Stimulated activated CD4-positive, alpha-beta T cell treated with anti-CD3 and anti-CD28 coated beads, Interleukin-12 subunit alpha, Interleukin-12 subunit beta, amount 100 ng/mL, for 48 hours (primary cell): ENCODE measurements at regions not wholly inside any gene's neighbourhood (a gene's known extent, or its start where the extent isn't known, plus 50 kb on each side); places are given as distances from the start of the nearest gene placed in this dataset.
"Not testable (repeated sequence)": the region's sequence is repeated elsewhere in the genome, so short reads cannot be mapped to it uniquely, and the experiment has no call there.

Source experiments
- DNase-seq, 3 donors: peaks; one replicate each; pipeline ENCODE4 v3.0.0-alpha.2; 2020; ENCODE audit warnings: low read depth in 2 of 3, low spot score in 1 of 3

DNA sequence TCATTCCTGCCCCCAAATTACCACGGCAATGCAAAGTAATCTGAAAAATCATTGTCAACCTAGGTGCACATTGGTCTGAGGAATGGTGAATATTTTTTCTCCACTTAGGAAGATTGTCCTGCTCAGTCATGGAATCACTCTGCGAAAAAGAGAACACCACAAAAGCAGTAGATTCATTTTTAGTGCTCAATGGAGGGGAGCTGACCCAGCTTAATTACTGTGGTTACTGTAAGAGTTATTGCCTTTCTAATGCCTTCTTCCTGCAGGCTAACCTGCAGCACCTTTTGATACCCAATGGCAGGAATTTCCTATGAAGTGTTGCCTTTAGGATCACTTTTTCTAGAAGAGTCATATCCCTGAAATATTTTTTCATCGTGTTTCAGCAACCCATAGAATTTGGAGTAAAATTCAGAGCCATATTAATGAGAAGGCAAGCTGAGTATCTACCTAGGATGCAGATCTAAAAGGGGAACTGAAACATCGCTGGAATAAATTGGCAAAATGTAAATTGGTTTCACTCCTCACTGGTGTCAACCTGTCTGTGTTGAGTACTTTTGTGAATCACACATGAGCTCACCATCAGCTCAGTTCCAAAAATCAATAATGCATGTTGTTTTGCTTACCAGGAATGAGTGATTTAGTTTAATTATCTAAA, 464.5 kb downstream of the CSNK1G3 start:
- DNase-seq: no peak

DNA sequence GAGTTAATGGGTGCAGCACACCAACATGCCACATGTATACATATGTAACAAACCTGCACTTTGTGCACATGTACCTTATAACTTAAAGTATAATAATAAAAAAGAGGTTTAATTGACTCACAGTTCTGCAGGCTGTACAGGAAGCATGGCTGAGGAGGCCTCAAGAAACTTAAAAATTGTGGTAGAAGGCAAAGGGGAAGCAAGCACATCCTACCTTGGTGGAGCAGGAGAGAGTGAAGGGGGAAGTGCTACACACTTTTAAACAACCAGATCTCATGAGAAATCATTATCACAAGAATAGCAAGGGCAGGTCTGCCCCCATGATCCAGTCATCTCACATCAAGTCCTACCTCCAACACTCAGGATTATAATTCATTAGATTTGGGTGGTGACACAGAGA, 463.5 kb downstream of the CSNK1G3 start:
- not testable (repeated sequence) for DNase-seq

DNA sequence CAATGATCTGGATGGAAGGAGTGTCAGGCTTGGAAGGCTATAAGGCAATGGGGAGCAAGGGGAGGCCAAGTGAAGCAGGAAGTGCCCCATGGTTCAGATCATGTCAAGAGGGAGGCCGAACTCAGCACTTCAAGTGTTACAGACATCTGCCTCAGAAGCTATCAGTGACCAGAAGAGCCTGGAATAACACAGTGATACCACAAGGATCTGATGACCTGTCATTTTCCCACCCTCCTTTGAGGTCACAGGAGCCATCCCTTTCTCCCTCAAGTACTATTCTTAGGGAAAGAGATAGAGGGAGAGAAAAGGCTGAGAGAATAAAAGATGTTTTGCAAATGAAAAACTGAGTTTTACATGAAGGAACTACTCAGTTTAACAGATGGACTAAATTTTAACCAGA, 454.8 kb downstream of the CSNK1G3 start:
- no peak for DNase-seq

GRCh38 chr5:123965626-123966025, 453.6 kb downstream of the CSNK1G3 start:
- DNase-seq: no peak

DNA sequence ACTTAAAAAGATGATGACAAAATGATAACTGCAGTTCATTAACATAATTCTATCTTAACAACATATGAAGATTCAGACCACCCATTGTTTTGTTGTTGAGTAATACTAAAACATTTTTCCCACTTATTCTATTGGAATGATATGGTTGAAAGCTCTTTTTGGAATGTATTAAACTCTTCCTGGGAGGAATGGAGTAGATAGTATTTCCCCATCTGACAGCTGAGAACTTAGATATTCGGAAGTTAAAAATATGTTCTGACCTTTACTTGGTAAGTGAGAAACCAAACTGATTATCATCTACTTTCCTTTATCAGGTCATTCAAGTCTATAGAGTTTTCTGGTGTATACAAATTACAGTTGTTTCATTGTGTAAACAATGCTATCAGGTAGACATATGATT, 452.9 kb downstream of the CSNK1G3 start:
- no peak for DNase-seq

- DNase-seq: no peak
Observed at GRCh38 chr5:123960526-123960925, 448.5 kb downstream of the CSNK1G3 start.

DNA sequence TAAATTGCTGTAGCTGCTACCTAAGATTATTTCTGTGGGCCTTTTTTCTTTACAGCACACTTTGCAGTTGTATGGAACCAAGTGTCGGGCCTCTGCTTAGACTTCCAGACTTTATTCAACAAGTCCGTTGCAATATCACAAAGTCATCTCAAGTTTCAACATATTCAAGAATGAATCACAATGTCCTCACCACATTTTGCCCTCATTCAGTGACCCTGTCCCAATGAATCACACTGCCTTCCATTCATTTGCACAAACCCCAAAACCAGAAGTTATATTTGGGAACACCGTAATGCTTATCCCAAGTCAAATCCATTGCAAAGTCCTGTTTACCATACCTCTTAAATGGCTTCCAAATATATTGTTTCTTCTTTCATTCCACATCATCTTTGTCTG, 439.6 kb downstream of the CSNK1G3 start:
- no peak for DNase-seq

GRCh38 chr5:123950701-123951581, 439.0 kb downstream of the CSNK1G3 start:
- DNase-seq: no peak

GRCh38 chr5:123949807-123950340, 437.9 kb downstream of the CSNK1G3 start:
- DNase-seq: no peak

GRCh38 chr5:123949043-123949804, 437.2 kb downstream of the CSNK1G3 start:
- no peak for DNase-seq

DNA sequence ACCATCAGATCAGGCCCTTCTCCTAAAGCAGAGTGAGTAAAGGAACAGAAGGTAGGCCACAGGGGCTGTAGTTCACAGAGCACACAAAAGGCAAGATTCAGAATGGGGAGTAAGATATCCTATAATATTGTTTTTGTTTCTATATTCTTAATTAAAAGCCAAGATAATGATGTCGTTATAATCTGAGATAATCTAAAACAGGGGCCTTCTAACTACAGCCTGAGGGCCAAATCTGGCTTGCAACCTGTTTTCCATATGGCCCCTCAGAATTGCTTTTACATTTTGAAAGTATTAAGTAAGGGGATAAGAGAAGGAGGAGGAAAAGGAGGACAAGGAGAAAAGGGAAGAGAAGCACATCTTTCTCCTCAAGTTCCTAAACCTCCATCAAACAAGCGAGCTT, 435.8 kb downstream of the CSNK1G3 start:
- no peak for DNase-seq

DNA sequence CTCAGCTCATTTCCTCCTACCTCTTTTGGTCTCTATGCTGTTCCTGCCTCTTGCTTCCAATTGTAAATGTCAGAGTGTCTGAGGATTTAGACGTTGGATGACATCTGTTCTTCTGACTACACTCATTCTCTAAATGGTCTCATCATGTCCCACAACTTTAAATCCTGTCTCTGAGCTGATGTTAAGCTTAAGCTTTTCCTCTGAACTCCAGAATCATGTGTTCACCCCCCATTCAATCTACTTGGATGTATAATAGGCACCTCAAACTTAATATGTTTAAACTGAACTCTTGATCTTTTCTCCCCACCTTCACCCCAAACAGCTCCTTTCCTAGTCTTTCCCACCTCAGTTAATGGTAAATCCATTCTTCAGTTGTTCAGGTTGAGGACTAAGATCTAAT, 433.6 kb downstream of the CSNK1G3 start:
- no peak for DNase-seq

- no peak for DNase-seq
Observed at GRCh38 chr5:123943151-123943550, 431.2 kb downstream of the CSNK1G3 start.

GRCh38 chr5:123940416-123940815, 428.4 kb downstream of the CSNK1G3 start:
- no peak for DNase-seq

DNA sequence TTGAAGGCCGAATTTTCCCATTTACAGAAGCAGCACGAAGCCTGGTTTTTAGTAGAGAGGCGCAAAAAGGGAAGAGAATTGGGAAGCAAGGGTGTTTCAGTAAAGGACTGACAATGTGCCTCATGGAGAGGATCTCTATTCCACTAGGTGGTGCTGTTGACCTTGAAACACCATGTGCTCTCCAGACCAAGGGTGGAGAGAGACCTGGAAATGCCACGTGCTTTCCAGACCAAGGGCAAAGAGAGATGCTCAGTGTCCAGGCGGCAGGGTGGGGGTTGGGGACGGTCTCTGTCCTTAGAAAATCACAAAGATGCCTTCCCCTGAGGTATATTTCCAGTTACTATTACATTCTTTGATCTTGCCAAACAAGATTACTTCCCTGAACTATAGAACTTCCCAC, 425.3 kb downstream of the CSNK1G3 start:
- no peak for DNase-seq

DNA sequence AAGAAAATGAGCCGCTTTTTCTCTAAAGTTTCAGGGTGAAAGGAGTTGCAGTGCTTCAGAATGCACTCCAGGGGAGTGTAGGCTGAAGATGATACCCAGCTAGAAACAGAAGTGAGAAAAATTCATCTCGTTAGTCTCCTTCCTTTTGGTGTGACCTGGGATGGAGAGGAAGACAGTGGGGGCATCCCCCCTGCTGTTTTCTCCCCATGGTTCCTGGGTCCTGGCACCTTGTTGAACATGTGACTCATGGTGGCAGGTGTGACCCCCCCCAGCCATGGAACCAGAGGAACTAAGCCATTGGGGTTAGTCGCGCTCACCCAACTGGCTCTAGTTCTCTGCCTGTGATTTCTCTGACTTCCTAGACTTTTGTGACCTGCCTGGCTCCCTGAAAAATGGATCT, 424.6 kb downstream of the CSNK1G3 start:
- no peak for DNase-seq

DNA sequence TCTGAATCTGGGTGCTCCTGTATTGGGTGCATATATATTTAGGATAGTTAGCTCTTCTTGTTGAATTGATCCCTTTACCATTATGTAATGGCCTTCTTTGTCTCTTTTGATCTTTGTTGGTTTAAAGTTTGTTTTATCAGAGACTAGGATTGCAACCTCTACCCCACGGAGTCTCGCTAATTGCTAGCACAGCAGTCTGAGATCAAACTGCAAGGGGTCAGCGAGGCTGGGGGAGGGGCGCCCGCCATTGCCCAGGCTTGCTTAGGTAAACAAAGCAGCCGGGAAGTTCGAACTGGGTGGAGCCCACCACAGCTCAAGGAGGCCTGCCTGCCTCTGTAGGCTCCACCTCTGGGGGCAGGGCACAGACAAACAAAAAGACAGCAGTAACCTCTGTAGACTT, 421.8 kb downstream of the CSNK1G3 start:
- DNase-seq: not testable (repeated sequence)

GRCh38 chr5:123929055-123929474, 417.1 kb downstream of the CSNK1G3 start:
- no peak for DNase-seq

DNA sequence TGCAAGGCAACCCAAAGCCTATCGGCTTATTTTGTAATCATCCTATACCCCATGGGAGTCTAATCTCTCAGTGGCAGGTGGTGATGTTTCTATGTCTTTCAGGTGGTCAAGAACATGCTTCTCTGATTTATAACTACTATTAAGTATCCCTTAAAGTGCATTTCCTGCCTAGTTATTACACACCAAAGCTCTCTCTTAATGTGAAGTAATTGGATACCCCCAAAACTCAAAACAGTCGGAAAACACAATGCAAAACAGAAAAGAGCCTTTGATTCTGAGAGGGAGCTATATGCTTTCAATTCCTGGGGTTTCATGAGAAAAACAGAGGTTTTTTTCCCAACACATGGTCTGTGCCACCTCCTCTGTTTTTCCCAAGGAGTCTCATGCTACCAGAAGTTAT, 416.4 kb downstream of the CSNK1G3 start:
- DNase-seq: no peak

- DNase-seq: no peak
Observed at GRCh38 chr5:123921193-123921592, 409.2 kb downstream of the CSNK1G3 start.

DNA sequence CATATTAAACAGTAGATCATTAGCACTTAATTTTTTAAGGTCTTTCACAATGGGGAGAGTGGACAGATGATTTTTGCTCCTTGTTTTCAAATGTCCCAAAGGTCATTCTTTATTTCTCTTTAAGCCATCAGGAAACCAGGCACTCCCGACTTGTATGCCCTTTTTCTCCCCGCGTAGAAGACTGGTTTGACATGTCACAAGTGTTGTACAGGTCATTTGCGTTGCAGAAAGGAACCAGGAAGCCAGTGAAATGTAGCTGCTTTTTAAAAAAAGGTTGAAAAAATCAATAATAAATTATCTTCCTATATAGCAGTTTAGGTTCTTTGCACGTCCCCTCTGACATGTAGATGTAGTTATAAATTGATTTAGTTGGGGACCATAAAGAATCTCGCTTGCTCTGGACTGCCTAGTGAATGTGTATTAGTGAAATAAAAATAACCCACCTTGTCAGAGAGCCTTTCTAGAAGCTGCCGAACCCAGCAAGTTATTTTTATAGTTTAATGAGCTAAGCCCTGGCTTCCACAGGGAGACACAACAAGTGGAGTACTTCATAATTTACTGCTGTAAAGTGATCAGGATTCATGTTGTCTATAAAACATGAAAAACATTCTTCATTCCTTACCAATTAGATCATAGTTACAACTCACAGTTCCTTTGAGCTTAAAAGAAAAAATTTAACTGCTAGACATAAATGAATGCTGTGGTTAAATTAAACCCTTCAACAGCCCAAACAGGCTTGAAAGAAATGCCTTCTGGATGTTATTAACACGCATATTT, 404.6 kb downstream of the CSNK1G3 start:
- no peak for DNase-seq
